Activated naive CD8-positive, alpha-beta T cell treated with anti-CD3 and anti-CD28 coated beads, Interleukin-2, amount 10 ng/mL, durations not matched to agents 7 days and 5 days (primary cell): ENCODE measurements at regions not wholly inside any gene's neighbourhood (a gene's known extent, or its start where the extent isn't known, plus 50 kb on each side); places are given as distances from the start of the nearest gene placed in this dataset.
A peak's percentile ranks its signal among the peaks of the same experiment; 100 is the strongest.
"Not testable (repeated sequence)": the region's sequence is repeated elsewhere in the genome, so short reads cannot be mapped to it uniquely, and the experiment has no call there.

Source experiments
- ATAC-seq: fragments of 150-1000 bp; cut with Tn5 transposase; one replicate; pipeline ENCODE4 v1.10.0; 2021; ENCODE audit warnings: low read depth, moderate library complexity
- POLR2A ChIA-PET: fragments of 350-600 bp; sonication (Branson Sonifier 250); formaldehyde crosslinking; loops from one replicate; lab custom pipeline; 2021; ENCODE audit warnings: antibody characterized with exemption; lab: Charles Lee
- DNase-seq: peaks from one replicate; pipeline ENCODE4 v3.0.0; 2021
- H3K27ac Mint-ChIP-seq: one replicate; pipeline ENCODE4 v1.8.0; 2022; ENCODE audit warnings: mild to moderate bottlenecking, mixed read lengths
- H3K27me3 Mint-ChIP-seq: one replicate; pipeline ENCODE4 v1.8.0; 2022; ENCODE audit warnings: mild to moderate bottlenecking, moderate library complexity, mixed read lengths
- H3K36me3 Mint-ChIP-seq: one replicate; pipeline ENCODE4 v1.8.0; 2021; ENCODE audit warnings: mild to moderate bottlenecking, mixed read lengths
- H3K4me1 Mint-ChIP-seq: one replicate; pipeline ENCODE4 v1.8.0; 2021; ENCODE audit warnings: mixed read lengths
- H3K4me3 Mint-ChIP-seq: one replicate; pipeline ENCODE4 v1.8.0; 2022; ENCODE audit warnings: mild to moderate bottlenecking, moderate library complexity, mixed read lengths
- H3K9me3 Mint-ChIP-seq: one replicate; pipeline ENCODE4 v1.8.0; 2021; ENCODE audit warnings: mixed read lengths

DNA sequence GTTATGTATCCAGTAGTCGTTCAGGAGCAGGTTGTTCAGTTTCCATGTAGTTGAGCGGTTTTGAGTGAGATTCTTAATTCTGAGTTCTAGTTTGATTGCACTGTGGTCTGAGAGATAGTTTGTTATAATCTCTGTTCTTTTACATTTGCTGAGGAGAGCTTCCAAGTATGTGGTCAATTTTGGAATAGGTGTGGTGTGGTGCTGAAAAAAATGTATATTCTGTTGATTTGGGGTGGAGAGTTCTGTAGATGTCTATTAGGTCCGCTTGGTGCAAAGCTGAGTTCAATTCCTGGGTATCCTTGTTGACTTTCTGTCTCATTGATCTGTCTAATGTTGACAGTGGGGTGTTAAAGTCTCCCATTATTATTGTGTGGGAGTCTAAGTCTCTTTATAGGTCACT, 68.6 kb upstream of the IZUMO1R start:
- H3K4me3 Mint-ChIP-seq, POLR2A ChIA-PET, ATAC-seq: not testable (repeated sequence)

DNA sequence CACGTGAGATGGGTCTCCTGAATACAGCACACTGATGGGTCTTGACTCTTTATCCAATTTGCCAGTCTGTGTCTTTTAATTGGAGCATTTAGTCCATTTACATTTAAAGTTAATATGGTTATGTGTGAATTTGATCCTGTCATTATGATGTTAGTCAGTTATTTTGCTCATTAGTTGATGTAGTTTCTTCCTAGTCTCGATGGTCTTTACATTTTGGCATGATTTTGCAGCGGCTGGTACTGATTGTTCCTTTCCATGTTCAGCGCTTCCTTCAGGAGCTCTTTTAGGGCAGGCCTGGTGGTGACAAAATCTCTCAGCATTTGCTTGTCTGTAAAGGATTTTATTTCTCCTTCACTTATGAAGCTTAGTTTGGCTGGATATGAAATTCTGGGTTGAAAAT, 68.0 kb upstream of the IZUMO1R start:
- H3K27me3 Mint-ChIP-seq, H3K4me3 Mint-ChIP-seq, H3K9me3 Mint-ChIP-seq, H3K4me1 Mint-ChIP-seq, ATAC-seq, H3K27ac Mint-ChIP-seq, DNase-seq, H3K36me3 Mint-ChIP-seq, POLR2A ChIA-PET: not testable (repeated sequence)

More for the DNA sequence above, 68.6 kb upstream of the IZUMO1R start:
- not testable (repeated sequence) for DNase-seq, H3K4me1 Mint-ChIP-seq, H3K27ac Mint-ChIP-seq, H3K36me3 Mint-ChIP-seq, H3K9me3 Mint-ChIP-seq, H3K27me3 Mint-ChIP-seq

DNA sequence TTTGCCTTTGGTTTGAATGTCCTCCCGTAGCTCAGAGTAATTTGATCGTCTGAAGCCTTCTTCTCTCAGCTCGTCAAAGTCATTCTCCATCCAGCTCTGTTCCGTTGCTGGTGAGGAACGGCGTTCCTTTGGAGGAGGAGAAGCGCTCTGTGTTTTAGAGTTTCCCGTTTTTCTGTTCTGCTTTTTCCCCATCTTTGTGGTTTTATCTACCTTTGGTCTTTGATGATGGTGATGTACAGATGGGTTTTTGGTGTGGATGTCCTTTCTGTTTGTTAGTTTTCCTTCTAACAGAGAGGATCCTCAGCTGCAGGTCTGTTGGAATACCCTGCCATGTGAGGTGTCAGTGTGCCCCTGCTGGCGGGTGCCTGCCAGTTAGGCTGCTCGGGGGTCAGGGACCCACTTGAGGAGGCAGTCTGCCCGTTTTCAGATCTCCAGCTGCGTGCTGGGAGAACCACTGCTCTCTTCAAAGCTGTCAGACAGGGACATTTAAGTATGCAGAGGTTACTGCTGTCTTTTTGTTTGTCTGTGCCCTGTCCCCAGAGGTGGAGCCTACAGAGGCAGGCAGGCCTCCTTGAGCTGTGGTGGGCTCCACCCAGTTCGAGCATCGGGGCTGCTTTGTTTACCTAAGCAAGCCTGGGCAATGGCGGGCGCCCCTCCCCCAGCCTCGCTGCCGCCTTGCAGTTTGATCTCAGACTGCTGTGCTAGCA, 66.8 kb upstream of the IZUMO1R start:
- POLR2A ChIA-PET, ATAC-seq, H3K36me3 Mint-ChIP-seq, H3K4me1 Mint-ChIP-seq, H3K27ac Mint-ChIP-seq, H3K4me3 Mint-ChIP-seq, H3K27me3 Mint-ChIP-seq, H3K9me3 Mint-ChIP-seq: not testable (repeated sequence)
- peak; percentile 52 for DNase-seq

- H3K36me3 Mint-ChIP-seq, H3K9me3 Mint-ChIP-seq, H3K27ac Mint-ChIP-seq, POLR2A ChIA-PET, H3K27me3 Mint-ChIP-seq, ATAC-seq, H3K4me1 Mint-ChIP-seq, H3K4me3 Mint-ChIP-seq, DNase-seq: not testable (repeated sequence)
Observed at GRCh38 chr11:94238154-94238735, 66.1 kb upstream of the IZUMO1R start.

GRCh38 chr11:94238774-94239173, 65.6 kb upstream of the IZUMO1R start:
- H3K4me1 Mint-ChIP-seq, ATAC-seq, H3K27me3 Mint-ChIP-seq, H3K9me3 Mint-ChIP-seq, H3K4me3 Mint-ChIP-seq, DNase-seq, H3K27ac Mint-ChIP-seq, POLR2A ChIA-PET, H3K36me3 Mint-ChIP-seq: not testable (repeated sequence)

DNA sequence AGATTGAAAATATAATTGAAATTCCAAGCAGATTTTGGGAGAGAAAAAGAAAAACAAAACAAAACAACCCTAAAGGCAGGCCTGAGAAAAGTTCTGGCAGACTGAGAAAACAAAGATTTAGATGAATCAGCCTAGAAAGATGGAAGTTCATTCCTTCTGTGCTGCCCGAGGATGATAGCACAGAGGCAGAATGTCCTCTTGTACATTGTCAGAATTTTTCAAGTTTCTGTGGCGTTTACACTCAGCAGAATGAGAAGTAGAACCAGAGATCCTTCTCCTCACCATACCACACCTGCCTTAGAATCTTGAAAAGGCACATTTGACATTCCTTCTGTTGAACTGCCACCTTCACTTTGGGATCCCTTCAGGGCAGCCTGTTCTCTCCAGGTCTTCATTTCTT, 62.5 kb upstream of the IZUMO1R start:
- no peaks in the 10 kb centered on the region for H3K36me3 Mint-ChIP-seq
- POLR2A ChIA-PET, result no interaction called here
- H3K27ac Mint-ChIP-seq, result no peak overlapping the region
- H3K4me3 Mint-ChIP-seq, result no peak overlapping the region
- H3K4me1 Mint-ChIP-seq, result no peaks in the 10 kb centered on the region
- H3K9me3 Mint-ChIP-seq, result no peaks in the 10 kb centered on the region
- DNase-seq (no peak), ATAC-seq (no peak)
- no peaks in the 10 kb centered on the region for H3K27me3 Mint-ChIP-seq

GRCh38 chr11:94243571-94244515, 60.5 kb upstream of the IZUMO1R start:
- POLR2A ChIA-PET, result no interaction called here
- Mint-ChIP-seq H3K27ac (no peak overlapping the region), H3K36me3 (no peaks in the 10 kb centered on the region), H3K4me3 (no peak overlapping the region), H3K4me1 (no peaks in the 10 kb centered on the region), H3K27me3 (no peaks in the 10 kb centered on the region), H3K9me3 (no peaks in the 10 kb centered on the region)
- DNase-seq (no peak), ATAC-seq (no peak)

DNA sequence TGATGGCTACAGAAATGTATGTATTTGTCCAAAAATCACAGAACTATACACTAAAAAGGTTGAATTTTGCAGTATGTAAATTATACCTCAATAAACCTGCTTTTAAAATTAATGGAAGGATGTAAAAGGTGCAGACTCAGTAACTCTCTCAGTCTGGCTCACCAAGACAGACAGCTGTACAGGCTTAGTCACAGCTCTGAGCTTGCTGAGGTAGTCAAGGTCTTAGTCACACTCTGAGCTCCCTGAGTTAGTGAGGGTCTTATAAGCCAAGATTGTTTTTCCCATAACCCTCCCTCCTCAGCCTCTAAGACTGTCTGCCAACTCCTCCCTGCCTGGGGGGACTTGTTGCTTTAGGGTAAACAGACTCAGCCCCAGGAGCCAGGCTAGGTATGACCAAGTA, 59.3 kb upstream of the IZUMO1R start:
- no peaks in the 10 kb centered on the region for H3K27me3 Mint-ChIP-seq
- H3K4me1 Mint-ChIP-seq, result no peaks in the 10 kb centered on the region
- DNase-seq (no peak), ATAC-seq (no peak)
- peaks cover 1% of the 10 kb centered on the region for H3K9me3 Mint-ChIP-seq
- POLR2A ChIA-PET, result no interaction called here
- H3K27ac Mint-ChIP-seq, result no peak overlapping the region
- no peaks in the 10 kb centered on the region for H3K36me3 Mint-ChIP-seq
- H3K4me3 Mint-ChIP-seq, result no peak overlapping the region

- H3K9me3 Mint-ChIP-seq, H3K36me3 Mint-ChIP-seq, H3K27ac Mint-ChIP-seq, DNase-seq, H3K27me3 Mint-ChIP-seq, ATAC-seq, H3K4me3 Mint-ChIP-seq, H3K4me1 Mint-ChIP-seq, POLR2A ChIA-PET: not testable (repeated sequence)
Observed at GRCh38 chr11:94248301-94248700, 56.1 kb upstream of the IZUMO1R start.

DNA sequence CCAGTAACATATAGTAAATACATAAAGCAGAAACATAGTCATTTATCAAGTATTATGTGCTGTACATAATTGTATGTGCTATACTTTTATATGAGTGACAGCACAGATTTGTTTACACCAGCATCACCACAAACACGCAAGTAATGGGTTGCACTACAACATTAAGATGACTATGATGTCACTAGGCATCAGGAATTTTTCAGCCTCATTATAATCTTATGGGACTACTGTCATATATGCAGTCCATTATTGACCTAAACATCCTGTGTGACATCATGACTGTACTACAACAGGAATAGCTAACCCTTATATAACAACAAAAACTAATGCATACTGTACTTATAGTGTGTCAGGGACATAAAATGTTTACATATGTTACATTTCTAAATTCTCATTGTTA, 50.2 kb upstream of the IZUMO1R start:
- POLR2A ChIA-PET, result no interaction called here
- H3K36me3 Mint-ChIP-seq, result no peaks in the 10 kb centered on the region
- no peaks in the 10 kb centered on the region for H3K4me1 Mint-ChIP-seq
- no peak overlapping the region for H3K27ac Mint-ChIP-seq
- H3K27me3 Mint-ChIP-seq, result peaks cover 1% of the 10 kb centered on the region
- DNase-seq (no peak), ATAC-seq (no peak)
- H3K9me3 Mint-ChIP-seq, result peaks cover 6% of the 10 kb centered on the region
- H3K4me3 Mint-ChIP-seq, result no peak overlapping the region
